NCI-H2227 (cell line): ENCODE measurements at regions not wholly inside any gene's neighbourhood (a gene's known extent, or its start where the extent isn't known, plus 50 kb on each side); places are given as distances from the start of the nearest gene placed in this dataset.

ENCODE experiments used
- DNase-seq: peaks from one replicate; lab custom pipeline; 2025; ENCODE audit not compliant: unreplicated experiment; lab: John Stamatoyannopoulos, UW

GRCh38 chr6:110538416-110539160, 62.2 kb upstream of the SLC22A16 start:
- DNase-seq = no peak

- peak; percentile 9 for DNase-seq
Observed at GRCh38 chr6:110537208-110538123, 61.1 kb upstream of the SLC22A16 start.

- no peak for DNase-seq
Observed at GRCh38 chr6:110534731-110535492, 58.5 kb upstream of the SLC22A16 start.

- DNase-seq = no peak
Observed at GRCh38 chr6:110532431-110532830, 56.0 kb upstream of the SLC22A16 start.

- no peak for DNase-seq
Observed at GRCh38 chr6:110530671-110531070, 54.3 kb upstream of the SLC22A16 start.

GRCh38 chr6:110529907-110530306, 53.5 kb upstream of the SLC22A16 start:
- DNase-seq = no peak

- no peak for DNase-seq
Observed at GRCh38 chr6:110529355-110529754, 52.9 kb upstream of the SLC22A16 start.

GRCh38 chr6:110528930-110529325, 52.5 kb upstream of the SLC22A16 start:
- no peak for DNase-seq

- peak; percentile 64 for DNase-seq
Observed at GRCh38 chr6:110528101-110528929, 51.9 kb upstream of the SLC22A16 start.

GRCh38 chr6:110527516-110527915, 51.1 kb upstream of the SLC22A16 start:
- no peak for DNase-seq

GRCh38 chr6:110526726-110527125, 50.3 kb upstream of the SLC22A16 start:
- no peak for DNase-seq
